Retinal pigment epithelial cell (primary cell): ENCODE measurements at regions not wholly inside any gene's neighbourhood (a gene's known extent, or its start where the extent isn't known, plus 50 kb on each side); places are given as distances from the start of the nearest gene placed in this dataset.

Experiments
- DNase-seq: peaks from one replicate; pipeline ENCODE4 v3.0.0-alpha.2; 2010; ENCODE audit warnings: low read depth
- H3K4me3 ChIP-seq: 2 replicates; pipeline ENCODE4 v1.5.1; 2011; ENCODE audit warnings: mild to moderate bottlenecking, low read length, control low read depth, moderate library complexity
- TF ChIP-seq, protein P1 (sequence below): conservative IDR thresholded peaks from 2 replicates; pipeline ENCODE4 v1.5.1; 2011; ENCODE audit warnings: low read depth, low read length, control low read depth, inconsistent platforms

DNA sequence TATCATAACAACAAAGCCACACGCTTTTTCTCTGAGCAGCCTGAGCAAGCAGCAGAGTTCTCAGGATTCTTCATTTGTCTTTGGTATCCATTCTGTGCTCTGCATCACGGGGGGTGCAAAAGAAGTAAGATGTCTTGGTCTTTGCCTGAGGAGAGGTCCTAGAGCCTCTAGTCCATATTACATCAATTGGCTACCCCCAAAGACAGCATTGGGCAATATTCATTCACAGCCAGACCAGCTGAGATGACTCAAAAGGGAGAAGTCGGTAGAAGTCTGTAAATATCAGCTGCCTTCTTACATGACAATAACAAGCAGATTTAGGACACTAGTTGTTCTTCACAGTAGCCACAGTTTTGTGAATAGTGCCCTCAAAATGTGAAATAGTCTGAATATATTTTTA lies 66.6 kb downstream of the FZD1 start:
- H3K4me3 ChIP-seq, result no peak overlapping the region
- no peak for DNase-seq
- TF ChIP-seq, protein P1, sequence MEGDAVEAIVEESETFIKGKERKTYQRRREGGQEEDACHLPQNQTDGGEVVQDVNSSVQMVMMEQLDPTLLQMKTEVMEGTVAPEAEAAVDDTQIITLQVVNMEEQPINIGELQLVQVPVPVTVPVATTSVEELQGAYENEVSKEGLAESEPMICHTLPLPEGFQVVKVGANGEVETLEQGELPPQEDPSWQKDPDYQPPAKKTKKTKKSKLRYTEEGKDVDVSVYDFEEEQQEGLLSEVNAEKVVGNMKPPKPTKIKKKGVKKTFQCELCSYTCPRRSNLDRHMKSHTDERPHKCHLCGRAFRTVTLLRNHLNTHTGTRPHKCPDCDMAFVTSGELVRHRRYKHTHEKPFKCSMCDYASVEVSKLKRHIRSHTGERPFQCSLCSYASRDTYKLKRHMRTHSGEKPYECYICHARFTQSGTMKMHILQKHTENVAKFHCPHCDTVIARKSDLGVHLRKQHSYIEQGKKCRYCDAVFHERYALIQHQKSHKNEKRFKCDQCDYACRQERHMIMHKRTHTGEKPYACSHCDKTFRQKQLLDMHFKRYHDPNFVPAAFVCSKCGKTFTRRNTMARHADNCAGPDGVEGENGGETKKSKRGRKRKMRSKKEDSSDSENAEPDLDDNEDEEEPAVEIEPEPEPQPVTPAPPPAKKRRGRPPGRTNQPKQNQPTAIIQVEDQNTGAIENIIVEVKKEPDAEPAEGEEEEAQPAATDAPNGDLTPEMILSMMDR, result no peak

DNA sequence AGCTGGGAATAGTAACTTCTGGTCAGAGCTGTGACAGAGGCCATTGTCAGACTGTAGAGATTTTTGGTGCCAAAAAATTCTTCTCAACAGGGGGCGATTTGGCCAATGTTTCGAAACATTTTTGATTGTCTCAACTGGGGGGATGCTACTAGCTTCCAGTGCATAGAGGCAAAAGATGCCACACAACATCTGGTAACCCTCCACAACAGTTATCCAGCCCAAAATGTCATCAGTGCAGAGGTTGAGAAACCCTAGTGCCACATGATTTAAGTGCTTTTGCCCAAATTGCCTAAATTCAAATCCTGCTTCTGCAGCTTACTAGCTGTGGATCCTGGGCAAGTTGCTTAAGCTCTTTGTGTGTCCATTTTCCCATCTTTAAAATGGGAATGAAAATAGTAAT lies 71.9 kb downstream of the FZD1 start:
- TF ChIP-seq, protein P1, result no peak
- H3K4me3 ChIP-seq, result no peak overlapping the region
- DNase-seq, result no peak

DNA sequence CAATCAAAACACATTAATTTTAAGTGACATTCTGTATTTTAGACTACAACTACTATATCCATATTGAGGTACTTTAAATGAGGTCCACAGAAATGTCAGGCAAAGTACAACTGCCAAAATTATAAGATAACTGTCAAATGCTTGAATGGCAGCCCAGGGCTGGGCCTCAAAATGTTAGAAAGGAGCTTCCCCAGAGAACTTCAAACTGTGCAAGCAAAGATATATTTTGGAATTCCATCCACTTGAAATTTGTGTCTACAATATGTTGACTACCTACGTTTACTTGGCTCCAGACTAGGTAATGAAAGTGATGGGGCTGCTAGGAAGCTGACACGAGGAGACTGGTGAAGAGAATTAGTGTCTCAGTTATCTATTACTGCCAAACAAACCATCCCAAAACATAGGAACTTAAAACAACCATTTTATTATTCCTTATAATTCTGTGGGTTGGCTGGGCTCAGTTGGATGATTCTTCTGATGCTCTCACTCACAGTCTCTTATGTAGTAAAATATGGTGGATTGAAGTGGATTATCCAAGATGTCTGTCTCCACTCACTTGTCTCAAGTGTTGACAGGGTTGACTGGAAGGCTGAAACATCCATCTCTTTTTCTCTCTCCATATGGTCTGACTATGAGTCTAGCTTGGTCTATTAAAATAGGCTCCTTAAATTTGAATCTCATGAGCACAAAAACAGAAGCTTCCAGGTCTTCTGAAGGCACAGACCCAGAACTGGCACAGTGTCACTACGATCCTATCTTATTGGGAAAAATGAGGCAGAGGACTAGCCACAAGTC lies 74.2 kb downstream of the FZD1 start:
- DNase-seq, result no peak
- TF ChIP-seq, protein P1, result no peak
- no peak overlapping the region for H3K4me3 ChIP-seq

DNA sequence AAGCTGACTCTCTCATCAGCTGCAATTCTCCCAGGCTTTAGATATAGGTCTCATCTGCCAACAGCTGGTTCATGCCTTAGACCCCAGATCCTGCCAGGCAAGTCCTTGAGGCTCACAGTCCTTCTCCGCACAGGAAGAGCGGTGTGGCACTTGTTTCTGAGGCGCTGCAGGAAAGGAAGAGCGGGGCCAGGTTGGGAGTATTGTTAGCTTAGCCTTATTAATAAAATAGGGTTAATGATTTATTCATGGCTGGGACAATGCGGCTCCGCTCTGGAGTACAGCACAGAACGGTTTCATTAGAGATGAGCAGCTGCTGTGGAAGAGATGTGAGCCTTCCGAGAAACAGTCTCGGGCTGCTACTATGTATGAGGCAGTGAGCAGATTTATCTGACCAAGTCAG lies 78.1 kb downstream of the FZD1 start:
- TF ChIP-seq, protein P1, result no peak
- H3K4me3 ChIP-seq, result no peak overlapping the region
- no peak for DNase-seq

DNA sequence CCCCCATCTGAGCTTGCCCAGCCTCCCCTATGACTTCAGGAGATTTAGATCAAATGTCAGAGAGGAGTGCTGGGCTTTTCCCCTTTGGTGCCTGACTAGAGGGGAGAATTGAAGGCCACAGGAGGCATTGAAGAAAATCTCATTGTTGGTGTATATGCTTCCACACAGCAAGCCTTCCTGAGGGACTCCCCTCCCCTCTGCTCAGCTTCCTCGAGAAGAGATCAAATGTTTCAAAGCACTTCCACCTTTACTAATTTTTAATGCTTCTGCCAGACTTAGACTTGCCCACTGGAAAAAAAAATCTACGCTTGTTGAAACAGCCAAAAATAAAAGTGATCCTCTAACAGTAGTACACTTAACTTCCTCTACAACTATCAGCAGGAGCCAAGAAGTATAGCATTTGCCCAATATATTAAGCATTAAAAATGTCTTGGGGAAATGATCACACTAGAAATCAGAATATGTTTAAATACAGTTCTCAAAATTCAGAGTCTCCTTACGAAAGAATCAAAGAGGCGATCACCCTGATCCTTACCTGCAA lies 79.3 kb downstream of the FZD1 start:
- no peak overlapping the region for H3K4me3 ChIP-seq
- no peak for DNase-seq
- TF ChIP-seq, protein P1, result no peak

DNA sequence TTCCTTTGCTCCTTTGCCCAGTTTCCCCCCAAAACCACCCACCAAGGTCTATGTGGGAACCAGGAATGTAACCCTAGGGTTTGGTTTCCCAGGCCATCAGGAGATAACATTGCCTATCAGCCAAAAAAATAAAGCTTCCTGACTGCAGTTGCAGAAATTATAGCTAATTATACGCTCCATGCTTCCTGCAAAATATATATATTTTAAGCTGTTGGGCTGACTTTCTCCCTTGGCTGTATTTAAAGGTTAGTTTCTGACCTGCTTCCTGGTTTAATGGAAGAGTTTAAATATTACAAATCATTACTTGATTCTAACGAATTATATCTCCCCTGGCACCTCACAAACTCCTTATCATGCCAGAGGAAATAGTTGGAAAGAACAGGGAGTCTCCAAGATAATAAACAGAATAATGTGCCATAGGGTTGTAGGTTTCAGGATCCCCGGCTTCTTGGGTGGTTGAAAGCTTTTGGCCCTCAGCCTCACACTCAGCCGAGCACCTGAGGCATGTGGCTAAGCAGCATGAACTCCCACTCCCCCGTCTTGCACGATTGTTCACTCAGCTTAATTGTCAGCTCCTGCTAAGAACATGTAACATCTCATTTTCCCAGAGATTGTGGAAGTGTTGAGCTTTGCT lies 79.9 kb downstream of the FZD1 start:
- H3K4me3 ChIP-seq, result no peak overlapping the region
- TF ChIP-seq, protein P1, result no peak
- DNase-seq, result no peak
